ENCODE measurements at regions not wholly inside any gene's neighbourhood (a gene's known extent, or its start where the extent isn't known, plus 50 kb on each side); places are given as distances from the start of the nearest gene placed in this dataset.

DNA sequence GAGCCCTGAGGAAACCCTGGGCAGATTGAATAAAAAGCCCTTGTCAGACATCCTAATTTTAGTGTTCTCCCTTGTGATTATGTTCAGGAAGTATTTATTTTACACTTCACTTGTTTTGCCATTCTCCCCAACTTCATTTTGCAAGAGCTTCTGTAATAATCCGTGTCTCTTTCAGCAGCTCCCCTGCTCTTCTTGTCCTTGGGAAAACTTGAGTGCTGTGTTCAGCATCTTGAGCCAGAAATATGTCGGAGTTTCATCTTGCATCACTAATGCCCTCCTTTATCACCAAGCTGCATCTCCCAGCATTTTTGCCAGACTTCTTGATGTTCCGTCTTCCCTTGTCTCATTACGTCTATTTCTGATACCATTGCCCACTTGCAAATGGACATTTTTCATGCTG, 486.5 kb upstream of the EEF2KMT start:
- intact Hi-C loops (cut with DNase I) = no loop called here
- no peak for ATAC-seq
- DNase-seq (ENCODE audit: missing footprints) = no peak

DNA sequence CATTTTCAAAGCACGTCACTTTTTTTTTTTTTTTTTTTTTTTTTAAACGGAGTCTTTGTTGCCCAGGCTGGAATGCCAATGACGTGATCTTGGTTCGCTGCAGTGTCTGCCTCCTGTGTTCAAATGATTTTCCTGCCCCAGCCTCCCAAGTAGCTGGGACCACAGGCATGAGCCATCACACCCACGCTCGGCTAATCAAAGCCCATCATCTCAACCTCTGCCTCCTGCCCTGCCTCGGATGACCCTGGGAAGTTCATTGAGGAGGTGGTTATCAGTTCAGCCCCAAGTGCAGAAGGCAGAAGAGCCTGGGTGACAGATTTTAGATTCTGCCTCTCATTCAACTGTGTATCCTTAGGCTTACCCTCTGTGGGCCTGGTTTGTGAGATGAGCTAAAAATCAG, 484.9 kb upstream of the EEF2KMT start:
- no peak for DNase-seq (ENCODE audit: missing footprints)
- ATAC-seq = no peak
- intact Hi-C loops (cut with DNase I) = no loop called here

DNA sequence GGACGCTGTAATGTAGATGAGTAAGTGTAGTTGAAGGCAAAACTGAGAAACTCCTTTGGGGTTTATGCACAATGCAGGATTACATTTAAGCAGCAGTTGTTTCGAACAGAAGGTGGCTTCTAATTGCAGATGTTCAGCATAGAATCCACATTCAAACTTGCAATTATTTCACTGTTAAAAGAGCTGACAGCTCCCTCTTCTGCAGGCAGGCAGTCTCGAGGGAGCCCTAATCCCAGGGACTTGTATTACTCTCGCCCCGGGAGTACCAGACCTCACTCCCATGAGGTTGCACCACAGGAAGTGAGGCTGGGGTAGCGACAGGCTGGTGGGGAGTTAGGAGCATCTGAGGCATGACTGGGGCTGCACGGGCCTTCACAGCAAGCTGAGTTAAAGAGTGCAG, 484.3 kb upstream of the EEF2KMT start:
- no peak for ATAC-seq
- intact Hi-C loops (cut with DNase I) = no loop called here
- no peak for DNase-seq (ENCODE audit: missing footprints)

DNA sequence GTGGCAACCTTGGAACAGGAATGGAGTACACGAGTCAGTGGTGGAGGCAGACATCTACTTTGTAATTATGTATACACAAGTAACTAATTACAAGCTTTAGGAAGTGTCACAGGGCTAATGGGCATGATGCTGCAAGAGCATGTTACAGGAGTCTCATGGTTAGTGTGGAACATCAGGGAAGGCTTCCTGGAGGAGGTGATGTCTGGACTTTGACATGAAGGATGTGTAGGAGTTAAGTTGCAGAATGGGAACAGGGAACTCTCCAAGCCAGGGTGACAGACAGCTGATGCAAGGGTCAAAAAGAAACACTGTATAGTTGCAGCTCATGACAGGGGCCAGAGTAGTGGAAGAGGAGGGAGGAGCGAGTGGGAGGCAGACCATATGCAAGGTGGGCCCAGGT, 483.8 kb upstream of the EEF2KMT start:
- DNase-seq (ENCODE audit: missing footprints) (no peak), ATAC-seq (no peak)
- intact Hi-C loops (cut with DNase I) = no loop called here

DNA sequence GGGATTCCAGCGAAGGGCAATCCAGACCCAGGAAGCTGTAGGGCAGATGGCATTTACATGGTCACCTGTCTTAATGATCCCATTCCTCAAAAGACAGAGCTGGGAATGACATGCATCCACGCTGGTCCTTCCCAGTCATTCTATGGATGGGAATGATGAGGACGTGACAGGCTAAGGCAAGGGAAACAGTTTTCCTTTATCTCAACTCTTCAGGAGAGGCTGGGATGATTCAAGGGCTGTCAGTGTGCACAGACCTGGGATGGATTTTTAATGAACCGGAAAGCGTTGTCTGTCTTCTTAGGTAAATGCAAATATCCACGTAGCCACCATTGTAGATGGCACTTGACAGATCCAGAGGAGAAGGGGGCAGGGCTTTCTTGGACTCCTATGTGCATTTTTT, 483.2 kb upstream of the EEF2KMT start:
- intact Hi-C loops (cut with DNase I) = no loop called here
- ATAC-seq = no peak
- no peak for DNase-seq (ENCODE audit: missing footprints)

DNA sequence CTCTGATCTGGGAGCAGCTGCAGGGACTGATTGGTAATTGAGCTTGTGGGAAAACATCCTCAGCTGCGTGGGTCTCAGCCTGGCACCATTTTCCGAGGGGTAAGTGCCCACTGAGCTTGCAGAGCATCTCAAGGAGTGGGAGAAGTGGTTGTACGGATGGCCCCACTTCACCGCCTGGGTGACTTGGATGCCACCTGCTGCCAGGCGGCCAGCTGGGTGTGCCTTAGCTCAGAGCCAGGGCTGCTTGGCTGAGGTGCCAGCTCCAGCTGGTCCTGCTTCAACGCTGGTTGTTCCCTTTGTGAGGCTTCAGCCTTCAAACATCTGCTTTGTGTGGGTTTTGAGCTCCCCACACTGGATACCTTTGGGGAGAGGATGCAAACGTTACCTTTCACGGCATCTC, 482.7 kb upstream of the EEF2KMT start:
- ATAC-seq (no peak), DNase-seq (ENCODE audit: missing footprints) (no peak)
- intact Hi-C loops (cut with DNase I) = no loop called here

DNA sequence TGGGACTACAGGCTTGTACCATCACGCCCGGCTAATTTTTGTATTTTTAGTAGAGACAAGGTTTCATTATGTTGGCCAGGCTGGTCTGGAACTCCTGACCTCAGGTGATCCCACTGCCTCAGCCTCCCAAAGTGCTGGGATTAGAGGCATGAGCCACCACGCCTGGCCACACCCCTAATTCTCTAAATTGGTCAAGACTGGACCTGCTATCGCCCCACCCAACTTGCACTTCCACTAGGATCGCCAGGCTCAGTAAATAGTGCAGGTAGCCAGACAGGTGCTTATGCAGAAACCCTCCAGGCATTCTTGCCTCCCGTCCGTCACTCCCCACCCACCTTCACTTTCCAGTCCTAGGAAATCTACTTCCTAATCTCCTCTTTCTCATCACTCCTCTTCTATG, 481.4 kb upstream of the EEF2KMT start:
- ATAC-seq (no peak), DNase-seq (ENCODE audit: missing footprints) (no peak)
- intact Hi-C loops (cut with DNase I) = no loop called here

DNA sequence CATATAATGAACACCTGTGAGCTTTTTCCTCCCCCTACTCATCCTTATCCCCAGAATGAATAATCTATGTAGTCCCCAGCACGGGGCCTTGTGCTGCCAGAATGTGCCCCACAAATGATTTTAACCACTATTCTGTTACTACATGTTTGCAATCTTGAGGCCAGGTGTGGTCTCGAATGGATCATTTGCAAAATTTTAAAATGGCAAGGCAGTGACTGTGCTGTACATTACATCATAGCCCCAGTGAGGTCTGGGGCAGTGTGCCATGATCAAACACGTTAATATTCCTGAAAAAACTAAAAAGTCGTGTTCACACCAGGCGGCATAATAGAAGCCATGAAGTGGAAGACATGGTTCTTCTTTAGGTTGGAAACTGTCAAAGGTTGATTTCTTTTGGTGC, 479.9 kb upstream of the EEF2KMT start:
- DNase-seq (ENCODE audit: missing footprints) (no peak), ATAC-seq (no peak)
- intact Hi-C loops (cut with DNase I) = no loop called here

DNA sequence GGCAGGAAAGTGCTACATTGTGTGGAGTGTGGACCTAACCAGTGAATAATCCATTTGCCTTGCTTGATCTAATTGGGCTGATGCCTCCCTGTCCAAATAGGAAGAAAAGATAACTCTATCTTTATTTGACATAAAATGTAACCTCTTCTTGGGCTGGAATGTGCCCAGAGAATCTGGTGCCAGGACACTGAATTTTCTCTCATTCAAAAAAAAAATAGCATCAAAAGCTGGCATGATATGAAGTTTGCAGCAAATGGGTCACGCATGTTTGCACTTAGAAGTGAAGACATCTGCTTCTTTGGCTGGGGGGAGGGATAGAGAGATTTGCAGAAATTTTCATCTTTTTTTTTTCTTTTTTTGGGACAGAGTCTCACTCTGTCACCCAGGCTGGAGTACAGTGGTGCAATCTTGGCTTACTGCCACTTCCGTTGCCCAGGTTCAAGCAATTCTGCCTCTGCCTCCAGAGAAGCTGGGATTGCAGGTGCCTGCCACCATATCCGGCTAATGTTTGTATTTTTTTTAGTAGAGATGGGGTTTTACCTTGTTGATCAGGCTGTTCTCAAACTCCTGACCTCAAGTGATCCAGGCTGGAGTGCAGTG, 478.2 kb upstream of the EEF2KMT start:
- ATAC-seq (no peak), DNase-seq (ENCODE audit: missing footprints) (no peak)
- intact Hi-C loops (cut with DNase I) = no loop called here

DNA sequence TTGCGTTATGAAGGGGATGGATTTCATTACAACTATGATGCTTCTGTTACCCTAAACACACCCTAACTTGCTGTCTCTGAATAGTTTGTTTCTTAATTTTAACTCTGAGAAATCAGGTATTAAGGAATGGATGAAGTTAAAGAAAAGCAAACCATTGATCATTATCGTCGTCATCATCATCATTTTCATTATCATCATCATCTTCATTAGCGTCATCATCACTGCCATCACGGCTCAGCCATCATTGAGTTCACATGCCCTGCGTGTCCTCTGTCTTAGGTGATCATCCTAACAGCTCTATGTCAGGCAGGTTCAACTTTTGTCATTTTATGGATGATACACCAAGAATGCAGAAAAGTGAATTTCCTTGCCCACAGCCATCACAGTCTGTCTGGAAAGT, 477.5 kb upstream of the EEF2KMT start:
- ATAC-seq = no peak
- intact Hi-C loops (cut with DNase I) = no loop called here
- no peak for DNase-seq (ENCODE audit: missing footprints)

DNA sequence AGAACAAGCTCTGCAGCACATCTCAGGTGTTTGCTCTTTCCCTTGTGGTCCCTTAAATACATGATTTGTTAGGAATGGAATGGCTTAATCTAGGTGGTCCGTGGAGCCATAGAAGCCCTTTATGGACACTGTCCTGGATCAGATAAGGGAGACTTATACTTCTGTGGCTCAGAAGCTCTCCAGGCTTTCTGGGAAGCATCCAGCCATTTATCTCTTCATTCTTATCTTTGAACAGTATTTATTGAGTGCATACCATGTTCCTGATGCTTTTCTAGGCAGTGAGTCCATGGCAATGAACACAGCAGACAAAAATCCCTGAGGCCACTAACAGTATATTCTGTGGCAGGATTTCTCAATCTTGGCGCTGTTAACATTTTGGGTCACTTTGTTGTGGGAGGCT, 474.5 kb upstream of the EEF2KMT start:
- intact Hi-C loops (cut with DNase I) = no loop called here
- no peak for DNase-seq (ENCODE audit: missing footprints)
- ATAC-seq = no peak

DNA sequence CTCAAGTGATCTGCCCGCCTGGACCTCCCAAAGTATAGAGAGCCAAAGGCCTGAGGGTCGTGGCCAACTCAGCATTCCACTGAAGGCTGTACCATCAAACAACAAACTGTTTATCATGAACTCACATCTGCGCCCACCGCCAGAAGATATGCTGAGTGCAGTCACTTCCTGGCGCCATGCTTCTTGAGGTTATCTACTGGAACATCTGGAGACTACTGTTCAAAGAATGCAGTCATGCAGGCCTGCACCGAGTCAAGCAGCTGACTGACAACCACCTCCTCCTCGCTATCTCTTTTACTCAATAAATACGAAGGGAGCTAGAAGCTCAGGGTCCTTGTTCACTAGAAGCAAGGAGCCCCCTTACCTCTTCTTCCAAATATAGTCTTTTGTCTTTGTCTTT, 473.9 kb upstream of the EEF2KMT start:
- no peak for DNase-seq (ENCODE audit: missing footprints)
- intact Hi-C loops (cut with DNase I) = no loop called here
- no peak for ATAC-seq

DNA sequence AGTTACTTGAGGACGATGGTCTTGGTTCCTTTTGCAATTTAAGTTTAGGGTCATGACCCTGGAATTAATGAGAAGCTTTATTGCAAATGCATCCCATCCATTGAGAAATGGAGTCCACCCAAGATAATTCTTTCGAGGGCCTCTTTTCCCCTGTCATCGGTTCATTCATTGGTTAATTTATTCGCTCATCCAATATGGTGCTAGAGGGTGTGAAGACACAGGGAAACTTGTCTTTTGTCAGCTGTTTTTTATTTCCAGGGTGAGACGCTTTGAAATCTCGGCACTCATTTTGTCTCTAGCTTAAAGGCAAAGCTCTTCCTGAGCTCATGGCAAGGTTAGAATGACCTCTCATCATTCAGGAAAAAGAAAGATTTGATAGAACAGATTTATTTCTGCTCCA, 464.2 kb upstream of the EEF2KMT start:
- DNase-seq (ENCODE audit: missing footprints) = no peak
- no peak for ATAC-seq
- intact Hi-C loops (cut with DNase I) = no loop called here

DNA sequence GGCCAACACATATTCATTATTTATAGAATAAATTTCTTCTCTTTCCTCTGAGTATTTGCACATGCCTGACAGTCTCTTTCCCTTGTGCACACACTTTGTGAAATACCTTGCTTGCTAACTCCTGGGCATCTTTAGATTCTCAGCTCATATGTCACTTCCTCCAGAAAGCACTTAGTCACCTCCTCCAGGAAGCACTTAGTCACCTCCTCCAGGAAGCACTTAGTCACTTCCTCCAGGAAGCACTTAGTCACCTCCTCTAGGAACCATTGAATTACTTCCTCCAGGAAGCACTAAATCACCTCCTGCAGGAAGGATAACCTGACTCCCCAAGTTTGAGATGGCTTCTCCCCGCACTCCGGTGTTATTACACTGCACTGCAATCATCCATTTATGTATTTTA, 462.5 kb upstream of the EEF2KMT start:
- ATAC-seq = no peak
- DNase-seq (ENCODE audit: missing footprints) = no peak
- intact Hi-C loops (cut with DNase I) = no loop called here

DNA sequence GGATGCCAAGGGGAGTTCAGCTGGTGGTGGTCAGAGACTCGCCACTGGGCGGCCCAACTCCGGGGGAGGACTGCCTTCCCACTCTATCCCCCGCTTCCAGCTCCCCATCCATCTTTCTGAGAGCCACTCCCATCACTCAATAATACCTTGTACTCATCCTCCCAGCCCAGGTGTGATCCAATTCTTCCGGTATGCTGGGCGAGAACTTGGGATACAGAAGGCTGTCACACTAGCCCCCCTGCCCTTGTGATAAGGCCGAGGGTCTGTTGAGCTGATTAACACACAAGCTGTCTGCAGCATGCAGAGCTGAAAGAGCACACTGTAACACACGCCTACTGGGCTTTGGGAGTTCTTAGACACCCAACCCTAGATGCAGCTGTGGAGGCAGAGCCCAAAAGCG, 460.4 kb upstream of the EEF2KMT start:
- ATAC-seq (no peak), DNase-seq (ENCODE audit: missing footprints) (no peak)
- intact Hi-C loops (cut with DNase I) = no loop called here

DNA sequence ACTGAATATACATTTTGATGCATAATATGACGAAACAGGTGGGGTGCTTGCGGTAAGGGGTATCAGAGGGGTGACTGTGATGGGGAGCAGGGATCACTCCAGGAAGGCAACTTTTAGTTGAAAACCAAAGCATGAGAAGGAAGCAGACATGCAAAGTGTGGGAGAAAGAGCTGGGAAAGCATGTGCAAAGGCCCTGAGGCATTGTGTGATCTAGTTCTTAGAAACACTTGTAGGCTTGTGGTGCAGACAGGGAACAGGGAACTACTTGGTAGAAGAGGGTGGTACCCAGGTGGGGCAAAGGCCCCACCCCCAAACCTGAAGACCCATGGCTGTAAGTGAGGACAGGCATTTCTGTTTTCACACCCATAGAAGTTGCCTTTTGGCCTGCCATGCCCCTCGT, 459.9 kb upstream of the EEF2KMT start:
- ATAC-seq = no peak
- intact Hi-C loops (cut with DNase I) = no loop called here
- DNase-seq (ENCODE audit: missing footprints) = no peak

DNA sequence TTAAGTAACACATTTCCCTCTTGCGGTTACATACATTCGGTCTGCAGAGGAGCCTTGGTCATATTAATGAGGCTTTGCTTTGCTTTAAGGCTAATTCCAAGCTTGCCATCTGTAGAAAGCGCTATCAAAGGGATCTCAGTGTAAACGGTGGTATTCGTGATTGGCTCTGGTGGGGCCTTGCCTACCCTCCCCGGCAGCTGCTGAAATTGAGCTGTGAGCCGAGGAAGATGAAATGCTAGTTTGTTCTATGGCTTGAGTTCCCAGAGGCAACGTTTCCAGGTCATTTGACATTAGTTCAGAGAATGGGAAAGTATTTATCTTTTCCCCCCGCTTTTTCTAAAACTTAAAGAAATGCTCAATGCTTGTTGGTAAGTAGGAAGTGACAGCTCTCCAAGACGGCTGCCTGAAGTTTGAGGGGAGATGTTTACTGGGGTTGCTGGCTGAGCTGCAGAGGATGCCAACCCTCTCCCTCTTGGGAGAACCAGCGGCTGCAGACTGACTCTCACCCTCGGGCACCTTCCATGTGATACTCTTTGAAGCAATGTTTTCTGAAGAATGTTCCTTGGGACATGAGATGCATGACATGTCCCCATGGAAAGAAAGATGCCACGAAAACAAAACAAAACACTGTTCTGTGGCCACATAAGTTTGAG, 458.7 kb upstream of the EEF2KMT start:
- no peak for DNase-seq (ENCODE audit: missing footprints)
- ATAC-seq = no peak
- intact Hi-C loops (cut with DNase I) = no loop called here

DNA sequence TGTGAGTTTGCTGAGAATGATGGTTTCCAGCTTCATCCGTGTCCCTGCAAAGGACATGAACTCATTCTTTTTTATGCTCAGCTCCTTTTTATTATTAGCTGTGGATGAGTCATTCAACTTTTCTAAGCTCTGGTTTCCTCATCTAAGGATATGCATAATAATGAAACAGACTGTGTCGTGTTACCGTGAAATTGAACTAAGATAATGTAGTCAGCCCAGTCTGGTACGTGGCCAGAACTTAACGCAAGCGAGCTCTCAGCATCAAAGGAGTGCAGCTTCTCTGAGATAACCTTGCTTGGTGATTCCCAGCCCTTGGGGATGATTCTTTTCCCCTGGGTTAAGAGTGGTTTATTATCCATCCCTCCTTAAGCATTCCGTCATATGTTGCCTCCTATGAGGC, 454.3 kb upstream of the EEF2KMT start:
- DNase-seq (ENCODE audit: missing footprints) (no peak), ATAC-seq (no peak)
- intact Hi-C loops (cut with DNase I) = no loop called here

DNA sequence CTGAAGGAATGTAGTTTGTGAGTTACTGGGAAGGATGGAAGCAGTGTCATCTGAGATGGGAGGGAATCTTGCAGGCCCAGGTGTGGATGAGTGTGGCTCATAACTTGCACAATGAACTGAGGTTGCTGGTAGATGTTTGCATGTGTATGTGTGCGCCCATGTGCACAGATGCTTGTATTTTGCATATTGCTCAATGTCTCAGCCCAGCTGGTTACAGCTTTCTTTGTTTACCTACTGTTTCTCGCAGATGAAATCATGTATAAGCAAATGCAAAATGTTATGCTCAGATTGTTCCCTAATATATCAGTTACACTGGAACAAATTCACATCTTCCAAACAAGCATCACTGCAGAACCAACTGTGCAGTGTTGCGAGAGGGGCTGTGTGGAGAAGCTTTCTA, 452.2 kb upstream of the EEF2KMT start:
- ATAC-seq (no peak), DNase-seq (ENCODE audit: missing footprints) (no peak)
- intact Hi-C loops (cut with DNase I) = no loop called here

DNA sequence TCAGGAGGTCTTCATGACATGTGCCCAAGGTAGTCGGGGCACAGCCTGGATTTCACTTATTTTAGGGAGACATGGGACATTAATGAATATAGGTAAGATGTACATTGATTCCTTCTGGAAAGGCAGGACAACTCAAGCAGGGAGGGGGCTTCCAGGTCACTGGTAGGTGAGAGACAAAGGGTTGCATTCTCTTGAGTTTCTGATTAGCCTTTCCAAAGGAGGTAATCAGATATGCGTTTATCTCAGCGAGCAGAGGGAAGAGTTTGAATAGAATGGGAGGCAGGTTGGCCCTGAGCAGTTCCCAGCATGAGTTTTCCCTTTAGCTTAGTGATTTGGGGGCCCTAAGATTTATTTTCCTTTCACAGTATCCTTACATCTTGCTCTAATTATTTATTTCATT, 443.8 kb upstream of the EEF2KMT start:
- ATAC-seq (no peak), DNase-seq (ENCODE audit: missing footprints) (no peak)
- intact Hi-C loops (cut with DNase I) = no loop called here

DNA sequence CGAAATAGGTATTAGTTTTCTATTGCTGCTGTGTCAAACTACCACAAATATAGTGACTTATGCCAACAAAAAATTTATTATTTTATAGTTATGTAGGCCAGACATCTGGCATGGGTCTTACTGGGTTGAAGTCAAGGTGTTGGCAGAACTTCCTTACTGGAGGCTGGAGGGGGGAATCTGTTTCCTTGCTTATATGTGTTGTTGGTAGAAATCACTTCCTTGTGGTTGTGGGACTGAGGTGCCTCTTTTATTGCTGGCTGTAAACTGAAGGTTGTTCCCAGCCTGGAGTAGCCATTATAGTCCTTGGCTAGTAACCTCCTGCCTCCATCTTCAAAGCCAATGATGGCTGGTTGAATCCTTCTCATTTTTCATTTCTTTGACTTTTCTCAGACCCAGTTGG, 439.8 kb upstream of the EEF2KMT start:
- no peak for ATAC-seq

More for the DNA sequence above, 439.8 kb upstream of the EEF2KMT start:
- DNase-seq (ENCODE audit: missing footprints) = no peak
- intact Hi-C loops (cut with DNase I) = no loop called here
